ENCODE measurements at regions not wholly inside any gene's neighbourhood (a gene's known extent, or its start where the extent isn't known, plus 50 kb on each side); places are given as distances from the start of the nearest gene placed in this dataset.

GRCh38 chrX:721354-721753 is 90.8 kb downstream of the SHOX start:
- Histone ChIP-seq H3K27me3 (no peaks in the 10 kb centered on the region), H3K27ac (no peak overlapping the region), H3K4me1 (no peaks in the 10 kb centered on the region), H3K4me3 (no peak overlapping the region), H3K36me3 (no peaks in the 10 kb centered on the region), H3K9me3 (peaks cover 0 to 8% (median 0%) of the 10 kb centered on the region in 4 donors)
- ATAC-seq (no peak), DNase-seq (no peak)
- 80% methylated on average over 8 of the region's 14 CpGs for WGBS (ENCODE audit: insufficient coverage, low coverage, low lambda C conversion rate, missing lambda C conversion rate)
- TF ChIP-seq, protein P1, sequence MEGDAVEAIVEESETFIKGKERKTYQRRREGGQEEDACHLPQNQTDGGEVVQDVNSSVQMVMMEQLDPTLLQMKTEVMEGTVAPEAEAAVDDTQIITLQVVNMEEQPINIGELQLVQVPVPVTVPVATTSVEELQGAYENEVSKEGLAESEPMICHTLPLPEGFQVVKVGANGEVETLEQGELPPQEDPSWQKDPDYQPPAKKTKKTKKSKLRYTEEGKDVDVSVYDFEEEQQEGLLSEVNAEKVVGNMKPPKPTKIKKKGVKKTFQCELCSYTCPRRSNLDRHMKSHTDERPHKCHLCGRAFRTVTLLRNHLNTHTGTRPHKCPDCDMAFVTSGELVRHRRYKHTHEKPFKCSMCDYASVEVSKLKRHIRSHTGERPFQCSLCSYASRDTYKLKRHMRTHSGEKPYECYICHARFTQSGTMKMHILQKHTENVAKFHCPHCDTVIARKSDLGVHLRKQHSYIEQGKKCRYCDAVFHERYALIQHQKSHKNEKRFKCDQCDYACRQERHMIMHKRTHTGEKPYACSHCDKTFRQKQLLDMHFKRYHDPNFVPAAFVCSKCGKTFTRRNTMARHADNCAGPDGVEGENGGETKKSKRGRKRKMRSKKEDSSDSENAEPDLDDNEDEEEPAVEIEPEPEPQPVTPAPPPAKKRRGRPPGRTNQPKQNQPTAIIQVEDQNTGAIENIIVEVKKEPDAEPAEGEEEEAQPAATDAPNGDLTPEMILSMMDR (IDR thresholded peaks at IDR 0.05), result no peak
- no peak for TF ChIP-seq POLR2A (IDR thresholded peaks at IDR 0.05)
- intact Hi-C loops (cut with DNase I), result no loop called here

DNA sequence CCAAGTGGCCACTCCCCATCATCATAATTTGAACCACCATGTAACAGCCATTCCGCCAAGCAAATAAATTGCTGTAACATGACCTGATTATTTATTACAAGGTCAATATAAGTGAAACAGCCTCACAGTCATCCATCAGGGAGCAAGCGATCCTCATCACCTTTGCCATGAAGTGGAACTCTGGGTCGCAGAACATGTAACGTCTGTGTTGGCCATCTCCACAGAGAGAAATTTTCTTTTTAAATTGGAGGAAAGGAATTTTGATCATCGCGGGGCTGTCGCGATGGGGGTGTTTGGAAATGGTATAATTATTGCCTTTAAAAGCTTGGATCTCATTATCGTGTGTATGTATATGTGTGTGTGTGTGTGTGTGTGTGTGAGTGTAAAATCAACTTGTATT is 90.2 kb downstream of the SHOX start:
- Histone ChIP-seq H3K27ac (no peak overlapping the region), H3K36me3 (no peaks in the 10 kb centered on the region), H3K4me3 (no peak overlapping the region), H3K4me1 (no peaks in the 10 kb centered on the region), H3K27me3 (no peaks in the 10 kb centered on the region), H3K9me3 (peaks cover 0 to 8% (median 0%) of the 10 kb centered on the region in 4 donors)
- intact Hi-C loops (cut with DNase I), result no loop called here
- WGBS (ENCODE audit: insufficient coverage, low coverage, low lambda C conversion rate, missing lambda C conversion rate), result 85% methylated on average over 9 of the region's 9 CpGs
- ATAC-seq, result no peak
- no peak for DNase-seq
- TF ChIP-seq, protein P1 (IDR thresholded peaks at IDR 0.05), result no peak

- ATAC-seq (no peak), DNase-seq (no peak)
- TF ChIP-seq POLR2A (IDR thresholded peaks at IDR 0.05), result no peak
- TF ChIP-seq, protein P1 (IDR thresholded peaks at IDR 0.05), result no peak
- intact Hi-C loops (cut with DNase I), result no loop called here
- 73% methylated on average over 5 of the region's 5 CpGs for WGBS (ENCODE audit: insufficient coverage, low coverage, low lambda C conversion rate, missing lambda C conversion rate)
- Histone ChIP-seq H3K9me3 (peaks cover 0 to 8% (median 0%) of the 10 kb centered on the region in 4 donors), H3K4me3 (no peak overlapping the region), H3K36me3 (no peaks in the 10 kb centered on the region), H3K4me1 (no peaks in the 10 kb centered on the region), H3K27me3 (no peaks in the 10 kb centered on the region), H3K27ac (no peak overlapping the region)
Observed at GRCh38 chrX:720250-720649, 89.7 kb downstream of the SHOX start.

- no peaks in the 10 kb centered on the region for H3K4me1 ChIP-seq
- H3K36me3 ChIP-seq, result no peaks in the 10 kb centered on the region
- H3K27me3 ChIP-seq, result no peaks in the 10 kb centered on the region
- intact Hi-C loops (cut with DNase I), result no loop called here
- no peak for ATAC-seq
- H3K27ac ChIP-seq, result no peak overlapping the region
- no peak for TF ChIP-seq POLR2A (IDR thresholded peaks at IDR 0.05)
- TF ChIP-seq, protein P1 (IDR thresholded peaks at IDR 0.05), result no peak
- H3K9me3 ChIP-seq, result no peaks in the 10 kb centered on the region
- no peak overlapping the region for H3K4me3 ChIP-seq
- no peak for DNase-seq
- WGBS (ENCODE audit: insufficient coverage, low coverage, low lambda C conversion rate, missing lambda C conversion rate), result 17% methylated on average over 3 of the region's 3 CpGs
Observed at GRCh38 chrX:716136-716535, 85.5 kb downstream of the SHOX start.

DNA sequence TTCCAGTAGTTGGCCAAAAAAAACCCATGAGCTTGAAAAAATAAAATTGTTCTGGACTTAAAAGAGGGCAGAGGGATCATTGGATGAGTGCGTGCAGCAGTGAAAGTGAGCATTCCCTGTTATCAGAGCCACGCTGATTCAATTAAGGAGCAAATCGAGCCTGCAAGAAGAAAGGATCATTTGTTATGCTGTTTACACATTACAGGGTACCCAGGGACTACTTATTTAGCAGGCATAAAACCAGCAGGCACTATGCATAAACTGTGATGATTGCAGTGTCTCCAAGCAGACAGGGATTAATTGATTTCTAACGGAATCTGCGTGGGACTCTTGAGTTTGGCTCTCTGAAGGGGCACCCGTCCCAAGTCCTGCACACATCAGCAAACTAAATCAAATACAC is 83.5 kb downstream of the SHOX start:
- Histone ChIP-seq H3K9me3 (no peaks in the 10 kb centered on the region), H3K4me3 (no peak overlapping the region), H3K27ac (no peak overlapping the region), H3K4me1 (no peaks in the 10 kb centered on the region), H3K27me3 (no peaks in the 10 kb centered on the region), H3K36me3 (no peaks in the 10 kb centered on the region)
- 31% methylated on average over 6 of the region's 6 CpGs for WGBS (ENCODE audit: insufficient coverage, low coverage, low lambda C conversion rate, missing lambda C conversion rate)
- ATAC-seq, result no peak
- no peak for TF ChIP-seq POLR2A (IDR thresholded peaks at IDR 0.05)
- TF ChIP-seq, protein P1 (IDR thresholded peaks at IDR 0.05), result no peak
- DNase-seq, result no peak
- intact Hi-C loops (cut with DNase I), result no loop called here
